ENCODE measurements at regions not wholly inside any gene's neighbourhood (a gene's known extent, or its start where the extent isn't known, plus 50 kb on each side); places are given as distances from the start of the nearest gene placed in this dataset.

DNA sequence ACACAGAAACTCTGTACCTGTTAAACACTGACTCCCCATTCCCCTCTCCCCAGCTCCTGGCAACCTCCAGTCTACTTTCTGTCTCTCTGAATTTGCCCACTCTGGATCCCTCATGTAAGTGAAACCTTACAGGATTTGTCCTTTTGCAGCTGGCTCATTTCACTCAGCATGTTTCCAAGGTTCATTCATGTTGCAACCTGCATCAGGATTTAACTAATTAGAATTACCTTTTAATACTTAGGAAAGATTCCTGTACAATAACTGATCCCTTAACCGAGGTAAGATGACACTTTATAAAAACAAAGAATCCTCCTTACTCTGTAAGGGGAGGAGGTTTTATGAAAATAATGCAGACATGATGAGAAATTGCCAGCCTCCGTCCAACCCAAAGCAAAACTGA is 113.1 kb upstream of the MTHFD1L start:
- Mint-ChIP-seq H3K36me3 (ENCODE audit: low read depth) (no peaks in the 10 kb centered on the region), H3K9me3 (no peaks in the 10 kb centered on the region), H3K27me3 (no peaks in the 10 kb centered on the region), H3K4me1 (ENCODE audit: low read depth) (no peaks in the 10 kb centered on the region), H3K27ac (no peak overlapping the region), H3K4me3 (no peak overlapping the region)
- no peaks in the 10 kb centered on the region for H3K9me3 ChIP-seq (ENCODE audit: control insufficient read depth in 1 of 2, insufficient read depth in 1 of 2, low read length in 2 of 2)
- H3K36me3 ChIP-seq (ENCODE audit: insufficient read depth, low read length): no peaks in the 10 kb centered on the region
- intact Hi-C loops (cut with DNase I, micrococcal nuclease): no loop called here
- no peak overlapping the region for H3K27ac ChIP-seq (ENCODE audit: low read depth in 1 of 2, low read length in 2 of 2)
- TF ChIP-seq, protein P1, sequence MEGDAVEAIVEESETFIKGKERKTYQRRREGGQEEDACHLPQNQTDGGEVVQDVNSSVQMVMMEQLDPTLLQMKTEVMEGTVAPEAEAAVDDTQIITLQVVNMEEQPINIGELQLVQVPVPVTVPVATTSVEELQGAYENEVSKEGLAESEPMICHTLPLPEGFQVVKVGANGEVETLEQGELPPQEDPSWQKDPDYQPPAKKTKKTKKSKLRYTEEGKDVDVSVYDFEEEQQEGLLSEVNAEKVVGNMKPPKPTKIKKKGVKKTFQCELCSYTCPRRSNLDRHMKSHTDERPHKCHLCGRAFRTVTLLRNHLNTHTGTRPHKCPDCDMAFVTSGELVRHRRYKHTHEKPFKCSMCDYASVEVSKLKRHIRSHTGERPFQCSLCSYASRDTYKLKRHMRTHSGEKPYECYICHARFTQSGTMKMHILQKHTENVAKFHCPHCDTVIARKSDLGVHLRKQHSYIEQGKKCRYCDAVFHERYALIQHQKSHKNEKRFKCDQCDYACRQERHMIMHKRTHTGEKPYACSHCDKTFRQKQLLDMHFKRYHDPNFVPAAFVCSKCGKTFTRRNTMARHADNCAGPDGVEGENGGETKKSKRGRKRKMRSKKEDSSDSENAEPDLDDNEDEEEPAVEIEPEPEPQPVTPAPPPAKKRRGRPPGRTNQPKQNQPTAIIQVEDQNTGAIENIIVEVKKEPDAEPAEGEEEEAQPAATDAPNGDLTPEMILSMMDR (IDR thresholded peaks at IDR 0.05): no peak
- no peak for DNase-seq
- ChIA-PET POLR2A (no interaction called here), CTCF (no interaction called here)
- H3K4me1 ChIP-seq (ENCODE audit: insufficient read depth, low read length): no peaks in the 10 kb centered on the region
- H3K4me3 ChIP-seq (ENCODE audit: low read length): no peak overlapping the region
- H3K27me3 ChIP-seq (ENCODE audit: control insufficient read depth in 1 of 2, insufficient read depth in 2 of 2, low read length in 2 of 2): no peaks in the 10 kb centered on the region
- no peak for ATAC-seq (ENCODE audit: poor library complexity)

DNA sequence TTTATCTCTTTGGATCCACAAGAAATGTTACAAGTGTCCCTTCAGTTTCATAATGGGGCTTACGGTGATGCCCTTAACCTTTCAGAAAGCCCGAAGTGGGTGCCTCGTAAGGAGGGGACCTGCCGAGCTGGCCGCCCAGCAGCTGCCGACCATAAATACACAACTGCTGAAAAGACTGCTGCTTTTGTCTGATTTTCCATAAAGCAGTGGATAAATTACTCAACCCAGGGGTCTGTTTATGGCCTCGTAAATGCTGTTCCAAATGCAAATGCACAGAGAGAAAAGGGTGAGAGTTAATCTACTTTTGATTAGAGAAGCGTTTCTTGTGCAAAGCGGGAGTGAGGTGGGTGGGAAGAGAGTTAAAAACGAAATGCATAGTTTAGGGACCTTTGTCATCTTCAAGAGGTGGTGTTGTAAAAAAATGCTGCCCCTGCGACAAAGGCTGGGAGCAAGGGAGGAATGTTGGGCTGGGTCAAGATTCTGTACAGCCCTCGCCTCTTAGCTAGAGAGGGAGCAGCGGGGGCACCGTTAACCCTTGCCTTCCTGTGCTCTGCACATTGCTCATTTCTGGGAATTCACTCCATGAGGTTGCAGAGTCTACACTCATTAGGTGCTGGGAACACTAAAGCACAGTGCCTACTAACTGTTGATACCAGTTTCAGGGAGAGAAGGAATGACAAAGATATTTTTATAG is 112.0 kb upstream of the MTHFD1L start:
- H3K4me1 Mint-ChIP-seq (ENCODE audit: low read depth): no peaks in the 10 kb centered on the region
- CTCF ChIA-PET: no interaction called here
- intact Hi-C loops (cut with DNase I, micrococcal nuclease): no loop called here
- no peaks in the 10 kb centered on the region for H3K4me1 ChIP-seq (ENCODE audit: insufficient read depth, low read length)
- ATAC-seq (ENCODE audit: poor library complexity): no peak
- no peaks in the 10 kb centered on the region for H3K9me3 Mint-ChIP-seq
- POLR2A ChIA-PET: no interaction called here
- no peak overlapping the region for H3K4me3 ChIP-seq (ENCODE audit: low read length)
- H3K27me3 ChIP-seq (ENCODE audit: control insufficient read depth in 1 of 2, insufficient read depth in 2 of 2, low read length in 2 of 2): no peaks in the 10 kb centered on the region
- no peak for DNase-seq
- no peak overlapping the region for H3K4me3 Mint-ChIP-seq
- no peaks in the 10 kb centered on the region for H3K27me3 Mint-ChIP-seq
- H3K36me3 Mint-ChIP-seq (ENCODE audit: low read depth): no peaks in the 10 kb centered on the region
- H3K9me3 ChIP-seq (ENCODE audit: control insufficient read depth in 1 of 2, insufficient read depth in 1 of 2, low read length in 2 of 2): no peaks in the 10 kb centered on the region
- H3K36me3 ChIP-seq (ENCODE audit: insufficient read depth, low read length): no peaks in the 10 kb centered on the region
- H3K27ac Mint-ChIP-seq: no peak overlapping the region
- no peak overlapping the region for H3K27ac ChIP-seq (ENCODE audit: low read depth in 1 of 2, low read length in 2 of 2)
- TF ChIP-seq, protein P1 (IDR thresholded peaks at IDR 0.05): no peak

DNA sequence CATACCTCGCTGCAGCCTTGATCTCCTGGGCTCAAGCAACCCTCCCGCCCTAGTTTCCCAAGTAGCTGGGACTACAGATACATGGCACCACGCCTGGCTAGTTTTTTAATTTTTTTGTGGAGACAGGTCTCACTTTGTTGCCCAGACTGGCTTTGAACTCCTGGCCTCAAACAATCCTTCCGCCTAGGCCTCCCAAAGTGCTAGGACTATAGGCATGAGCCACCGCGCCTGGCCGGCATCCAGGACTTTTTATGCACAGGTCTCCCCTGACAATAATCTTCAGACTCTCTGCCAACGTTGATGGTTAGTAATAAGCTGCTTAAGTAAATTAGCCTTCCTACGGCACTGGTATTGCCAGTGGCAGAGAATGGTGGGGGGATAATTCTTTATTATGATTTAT is 110.5 kb upstream of the MTHFD1L start:
- no peak overlapping the region for H3K27ac ChIP-seq (ENCODE audit: low read depth in 1 of 2, low read length in 2 of 2)
- TF ChIP-seq, protein P1 (IDR thresholded peaks at IDR 0.05): no peak
- ChIA-PET POLR2A (no interaction called here), CTCF (no interaction called here)
- no peak for DNase-seq
- H3K4me1 ChIP-seq (ENCODE audit: insufficient read depth, low read length): no peaks in the 10 kb centered on the region
- H3K9me3 Mint-ChIP-seq: no peaks in the 10 kb centered on the region
- intact Hi-C loops (cut with DNase I, micrococcal nuclease): no loop called here
- H3K36me3 Mint-ChIP-seq (ENCODE audit: low read depth): no peaks in the 10 kb centered on the region
- H3K9me3 ChIP-seq (ENCODE audit: control insufficient read depth in 1 of 2, insufficient read depth in 1 of 2, low read length in 2 of 2): no peaks in the 10 kb centered on the region
- no peak overlapping the region for H3K4me3 Mint-ChIP-seq
- H3K27me3 ChIP-seq (ENCODE audit: control insufficient read depth in 1 of 2, insufficient read depth in 2 of 2, low read length in 2 of 2): no peaks in the 10 kb centered on the region
- H3K4me1 Mint-ChIP-seq (ENCODE audit: low read depth): no peaks in the 10 kb centered on the region
- H3K4me3 ChIP-seq (ENCODE audit: low read length): no peak overlapping the region
- no peaks in the 10 kb centered on the region for H3K36me3 ChIP-seq (ENCODE audit: insufficient read depth, low read length)
- no peak for ATAC-seq (ENCODE audit: poor library complexity)
- no peak overlapping the region for H3K27ac Mint-ChIP-seq
- no peaks in the 10 kb centered on the region for H3K27me3 Mint-ChIP-seq
